Endodermal cell (in vitro differentiated cells): ENCODE measurements at regions not wholly inside any gene's neighbourhood (a gene's known extent, or its start where the extent isn't known, plus 50 kb on each side); places are given as distances from the start of the nearest gene placed in this dataset.

Experiments
- DNase-seq: peaks from one replicate; pipeline ENCODE4 v3.0.0-alpha.2; 2017
- H3K27ac ChIP-seq: 2 replicates; pipeline ENCODE4 v1.5.1; 2013; ENCODE audit warnings: mild to moderate bottlenecking, low read depth, low read length, moderate library complexity
- H3K27me3 ChIP-seq: 2 replicates; pipeline ENCODE4 v1.6.1; 2013; ENCODE audit warnings: mild to moderate bottlenecking, low read length, moderate library complexity; ENCODE audit not compliant: insufficient read depth, control insufficient read depth, poor library complexity, severe bottlenecking
- H3K36me3 ChIP-seq: 2 replicates; pipeline ENCODE4 v1.7.0; 2013; ENCODE audit warnings: mild to moderate bottlenecking, low read length, moderate library complexity; ENCODE audit not compliant: control insufficient read depth, insufficient read depth
- H3K4me1 ChIP-seq: one replicate; pipeline ENCODE4 v1.7.0; 2013; ENCODE audit warnings: low read length; ENCODE audit not compliant: control insufficient read depth, insufficient read depth
- H3K4me3 ChIP-seq: 2 replicates; pipeline ENCODE4 v1.5.1; 2013; ENCODE audit warnings: mild to moderate bottlenecking, low read length, moderate library complexity
- H3K9ac ChIP-seq: 2 replicates; pipeline ENCODE4 v1.6.1; 2013; ENCODE audit warnings: mild to moderate bottlenecking, low read length, moderate library complexity; ENCODE audit not compliant: poor library complexity, severe bottlenecking; ENCODE audit errors: extremely low read depth
- H3K9me3 ChIP-seq: 2 replicates; pipeline ENCODE4 v1.6.1; 2013; ENCODE audit warnings: mild to moderate bottlenecking, low read length, moderate library complexity; ENCODE audit not compliant: control insufficient read depth
- H3K27ac Mint-ChIP-seq: 2 replicates; pipeline ENCODE4 v1.8.0; 2020; ENCODE audit warnings: mixed read lengths
- H3K27me3 Mint-ChIP-seq: 2 replicates; pipeline ENCODE4 v1.8.0; 2021; ENCODE audit warnings: mild to moderate bottlenecking, mixed read lengths; ENCODE audit not compliant: insufficient read depth
- H3K36me3 Mint-ChIP-seq: 2 replicates; pipeline ENCODE4 v1.8.0; 2020; ENCODE audit warnings: low read depth, mixed read lengths
- H3K4me1 Mint-ChIP-seq: 2 replicates; pipeline ENCODE4 v1.8.0; 2020; ENCODE audit warnings: mixed read lengths
- H3K4me3 Mint-ChIP-seq: 2 replicates; pipeline ENCODE4 v1.8.0; 2020; ENCODE audit warnings: mild to moderate bottlenecking, moderate library complexity, mixed read lengths
- H3K9me3 Mint-ChIP-seq: 2 replicates; pipeline ENCODE4 v1.8.0; 2020; ENCODE audit warnings: mild to moderate bottlenecking, mixed read lengths
- WGBS, 2 experiments: methylation state at CpG; one replicate each; pipeline versions ENCODE4 v1.1.5 to v1.1.7; 2013; ENCODE audit warnings: missing lambda C conversion rate in 2 of 2, mixed read lengths in 1 of 2; ENCODE audit not compliant: insufficient coverage in 1 of 2, insufficient read length in 1 of 2; 5-methylcytosine and 5-hydroxymethylcytosine counted together
- TF ChIP-seq, protein P1 (sequence below): fragments of 200-600 bp; sonication (generic); conservative IDR thresholded peaks from 2 replicates; pipeline ENCODE4 v1.5.0; 2021; ENCODE audit warnings: antibody characterized with exemption, mild to moderate bottlenecking

DNA sequence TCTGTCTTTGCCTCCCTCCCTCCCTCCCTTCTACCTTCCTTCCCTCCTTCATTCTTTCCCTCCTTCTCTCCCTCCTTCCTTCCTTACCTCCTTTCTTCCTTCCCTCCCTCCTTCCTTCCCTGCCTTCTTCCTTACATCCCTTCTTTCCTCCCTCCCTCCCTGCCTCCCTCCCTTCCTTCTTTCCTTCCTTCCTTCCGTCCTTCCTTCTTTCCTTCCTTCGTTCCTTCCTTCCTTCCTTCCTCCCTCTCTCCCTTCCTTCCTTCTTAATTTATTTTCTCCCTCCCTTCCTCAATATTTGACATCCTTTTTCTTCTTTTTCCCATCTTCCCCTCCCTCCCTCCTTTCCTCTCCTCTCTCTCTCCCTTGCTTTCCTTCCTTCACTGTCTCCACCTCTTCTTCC, 301.8 kb downstream of the GATA3 start:
- peaks cover 16% of the 10 kb centered on the region for H3K9me3 ChIP-seq
- peaks cover 2% of the 10 kb centered on the region for H3K36me3 Mint-ChIP-seq
- peaks cover 7% of the 10 kb centered on the region for H3K9me3 Mint-ChIP-seq
- no peak for DNase-seq
- 85 to 100% methylated on average over 2 of the region's 2 CpGs for WGBS, 2 experiments
- H3K4me1 ChIP-seq = no peaks in the 10 kb centered on the region
- no peak overlapping the region for H3K4me3 Mint-ChIP-seq
- peaks cover 9% of the 10 kb centered on the region for H3K27me3 Mint-ChIP-seq
- H3K27ac ChIP-seq = no peak overlapping the region
- no peak overlapping the region for H3K9ac ChIP-seq
- peaks cover 11% of the 10 kb centered on the region for H3K4me1 Mint-ChIP-seq
- no peak overlapping the region for H3K4me3 ChIP-seq
- no peaks in the 10 kb centered on the region for H3K36me3 ChIP-seq
- peaks cover 9% of the 10 kb centered on the region for H3K27me3 ChIP-seq
- TF ChIP-seq, protein P1, sequence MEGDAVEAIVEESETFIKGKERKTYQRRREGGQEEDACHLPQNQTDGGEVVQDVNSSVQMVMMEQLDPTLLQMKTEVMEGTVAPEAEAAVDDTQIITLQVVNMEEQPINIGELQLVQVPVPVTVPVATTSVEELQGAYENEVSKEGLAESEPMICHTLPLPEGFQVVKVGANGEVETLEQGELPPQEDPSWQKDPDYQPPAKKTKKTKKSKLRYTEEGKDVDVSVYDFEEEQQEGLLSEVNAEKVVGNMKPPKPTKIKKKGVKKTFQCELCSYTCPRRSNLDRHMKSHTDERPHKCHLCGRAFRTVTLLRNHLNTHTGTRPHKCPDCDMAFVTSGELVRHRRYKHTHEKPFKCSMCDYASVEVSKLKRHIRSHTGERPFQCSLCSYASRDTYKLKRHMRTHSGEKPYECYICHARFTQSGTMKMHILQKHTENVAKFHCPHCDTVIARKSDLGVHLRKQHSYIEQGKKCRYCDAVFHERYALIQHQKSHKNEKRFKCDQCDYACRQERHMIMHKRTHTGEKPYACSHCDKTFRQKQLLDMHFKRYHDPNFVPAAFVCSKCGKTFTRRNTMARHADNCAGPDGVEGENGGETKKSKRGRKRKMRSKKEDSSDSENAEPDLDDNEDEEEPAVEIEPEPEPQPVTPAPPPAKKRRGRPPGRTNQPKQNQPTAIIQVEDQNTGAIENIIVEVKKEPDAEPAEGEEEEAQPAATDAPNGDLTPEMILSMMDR = no peak
- no peak overlapping the region for H3K27ac Mint-ChIP-seq

DNA sequence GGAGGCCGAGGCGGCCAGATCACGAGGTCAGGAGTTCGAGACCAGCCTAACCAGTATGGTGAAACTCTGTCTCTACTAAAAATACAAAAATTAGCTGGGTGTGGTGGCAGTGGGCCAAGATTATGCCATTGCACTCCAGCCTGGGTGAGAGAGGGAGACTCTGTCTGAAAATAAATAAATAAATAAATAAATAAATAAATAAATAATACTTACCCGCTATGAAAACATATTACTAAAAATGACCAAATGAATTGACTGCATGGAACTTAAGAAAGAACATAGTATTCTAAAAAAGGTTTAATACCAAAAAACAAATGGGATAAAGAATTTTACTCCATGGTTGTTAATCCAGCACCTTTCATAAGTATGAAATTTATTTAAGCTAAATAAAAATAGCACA, 305.0 kb downstream of the GATA3 start:
- Mint-ChIP-seq H3K4me1 (peaks cover 8% of the 10 kb centered on the region), H3K27ac (no peak overlapping the region), H3K36me3 (peaks cover 2% of the 10 kb centered on the region), H3K27me3 (peaks cover 9% of the 10 kb centered on the region), H3K9me3 (peaks cover 7% of the 10 kb centered on the region), H3K4me3 (no peak overlapping the region)
- Histone ChIP-seq H3K27me3 (peaks cover 9% of the 10 kb centered on the region), H3K4me3 (peak overlapping the region; percentile 42), H3K27ac (no peak overlapping the region), H3K9ac (no peak overlapping the region), H3K9me3 (peaks cover 16% of the 10 kb centered on the region), H3K36me3 (no peaks in the 10 kb centered on the region), H3K4me1 (no peaks in the 10 kb centered on the region)
- DNase-seq = no peak
- TF ChIP-seq, protein P1 = no peak
- 99 to 100% methylated on average over 3 to 4 of the region's 5 CpGs for whole genome bisulfite sequencing, 2 experiments

DNA sequence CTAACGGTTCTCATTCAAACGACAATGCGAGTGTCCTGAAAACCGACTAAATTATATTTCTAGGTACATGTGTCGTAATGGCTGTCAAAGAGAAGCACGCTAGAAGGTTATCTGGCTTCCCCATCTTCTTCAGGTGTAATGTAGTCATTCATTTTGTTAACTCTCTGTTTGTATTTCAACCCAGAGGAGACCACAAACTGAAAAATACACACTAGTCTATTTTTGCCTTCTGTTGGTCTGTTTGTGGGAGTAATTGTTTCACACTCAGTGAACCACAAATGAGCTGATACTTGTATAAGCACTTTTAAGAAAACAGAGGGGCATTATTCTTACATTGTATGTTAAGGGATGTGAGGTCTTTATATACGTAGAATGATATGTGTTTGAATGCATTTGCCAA, 305.9 kb downstream of the GATA3 start:
- Histone ChIP-seq H3K9ac (no peak overlapping the region), H3K9me3 (peaks cover 16% of the 10 kb centered on the region), H3K36me3 (no peaks in the 10 kb centered on the region), H3K4me1 (no peaks in the 10 kb centered on the region), H3K27me3 (peaks cover 9% of the 10 kb centered on the region), H3K4me3 (peak overlapping the region; percentile 29), H3K27ac (no peak overlapping the region)
- Mint-ChIP-seq H3K27me3 (peaks cover 9% of the 10 kb centered on the region), H3K27ac (no peak overlapping the region), H3K4me1 (peaks cover 8% of the 10 kb centered on the region), H3K4me3 (no peak overlapping the region), H3K9me3 (peaks cover 7% of the 10 kb centered on the region), H3K36me3 (peaks cover 2% of the 10 kb centered on the region)
- no peak for DNase-seq
- TF ChIP-seq, protein P1 = no peak
- WGBS, 2 experiments = 96 to 100% methylated on average over 6 to 7 of the region's 7 CpGs
